ENCODE measurements at regions not wholly inside any gene's neighbourhood (a gene's known extent, or its start where the extent isn't known, plus 50 kb on each side); places are given as distances from the start of the nearest gene placed in this dataset.

- DNase-seq (ENCODE audit: low spot score) = no peak
- H3K9ac ChIP-seq = no peak overlapping the region
- H2AFZ ChIP-seq (replicated peaks) = no peak overlapping the region
- no peaks in the 10 kb centered on the region for H3K4me1 ChIP-seq
- H3K4me3 ChIP-seq = no peak overlapping the region
- Mint-ChIP-seq H3K4me1 (no peaks in the 10 kb centered on the region), H3K4me3 (no peak overlapping the region), H3K27ac (no peak overlapping the region), H3K27me3 (ENCODE audit: insufficient read depth, low read depth) (peaks cover 2% of the 10 kb centered on the region), H3K9me3 (peaks cover 27% of the 10 kb centered on the region), H3K36me3 (peaks cover 1% of the 10 kb centered on the region)
- TF ChIP-seq EZH2phosphoT487 (IDR thresholded peaks at IDR 0.05) = no peak
- TF ChIP-seq EZH2 (IDR thresholded peaks at IDR 0.05) = no peak
- no peak for TF ChIP-seq CTCF (IDR thresholded peaks at IDR 0.05)
- peaks cover 10% of the 10 kb centered on the region for H3K9me3 ChIP-seq (ENCODE audit: low read depth)
- H3K36me3 ChIP-seq = no peaks in the 10 kb centered on the region
- H3K27me3 ChIP-seq = no peaks in the 10 kb centered on the region
- H4K20me1 ChIP-seq (ENCODE audit: low read depth) = no peaks in the 10 kb centered on the region
- H3K79me2 ChIP-seq (ENCODE audit: low read depth) = no peaks in the 10 kb centered on the region
- H3F3A ChIP-seq (ENCODE audit: low read depth) = no peaks in the 10 kb centered on the region
- H3K27ac ChIP-seq = no peak overlapping the region
- no peak overlapping the region for H3K4me2 ChIP-seq
Observed at GRCh38 chr2:4020649-4021048, 317.3 kb downstream of the DCDC2C start.

- no peak overlapping the region for H3K4me3 ChIP-seq
- H2AFZ ChIP-seq (replicated peaks) = no peak overlapping the region
- TF ChIP-seq EZH2phosphoT487 (IDR thresholded peaks at IDR 0.05) = no peak
- no peaks in the 10 kb centered on the region for H3K9me3 ChIP-seq (ENCODE audit: low read depth)
- H3F3A ChIP-seq (ENCODE audit: low read depth) = no peaks in the 10 kb centered on the region
- Mint-ChIP-seq H3K36me3 (no peaks in the 10 kb centered on the region), H3K27ac (no peak overlapping the region), H3K9me3 (no peaks in the 10 kb centered on the region), H3K4me1 (no peaks in the 10 kb centered on the region), H3K27me3 (ENCODE audit: insufficient read depth, low read depth) (no peaks in the 10 kb centered on the region), H3K4me3 (no peak overlapping the region)
- H4K20me1 ChIP-seq (ENCODE audit: low read depth) = no peaks in the 10 kb centered on the region
- peaks cover 4% of the 10 kb centered on the region for H3K4me1 ChIP-seq
- no peaks in the 10 kb centered on the region for H3K36me3 ChIP-seq
- no peak overlapping the region for H3K4me2 ChIP-seq
- H3K9ac ChIP-seq = no peak overlapping the region
- H3K79me2 ChIP-seq (ENCODE audit: low read depth) = no peaks in the 10 kb centered on the region
- no peak overlapping the region for H3K27ac ChIP-seq
- DNase-seq (ENCODE audit: low spot score) = no peak
- H3K27me3 ChIP-seq = no peaks in the 10 kb centered on the region
Observed at GRCh38 chr2:4024605-4025004, 321.2 kb downstream of the DCDC2C start.

GRCh38 chr2:4029081-4029480, 325.7 kb downstream of the DCDC2C start:
- no peak overlapping the region for H3K27ac Mint-ChIP-seq
- Histone ChIP-seq H3K79me2 (ENCODE audit: low read depth) (no peaks in the 10 kb centered on the region), H3K36me3 (no peaks in the 10 kb centered on the region), H3K4me1 (peaks cover 4% of the 10 kb centered on the region), H3K4me3 (no peak overlapping the region), H3F3A (ENCODE audit: low read depth) (no peaks in the 10 kb centered on the region), H3K4me2 (no peak overlapping the region), H4K20me1 (ENCODE audit: low read depth) (no peaks in the 10 kb centered on the region), H2AFZ (replicated peaks) (no peak overlapping the region), H3K9ac (no peak overlapping the region), H3K27ac (no peak overlapping the region), H3K27me3 (no peaks in the 10 kb centered on the region), H3K9me3 (ENCODE audit: low read depth) (no peaks in the 10 kb centered on the region)
- TF ChIP-seq EZH2 (IDR thresholded peaks at IDR 0.05) (no peak), EZH2phosphoT487 (IDR thresholded peaks at IDR 0.05) (no peak), CTCF (IDR thresholded peaks at IDR 0.05) (no peak)
- no peaks in the 10 kb centered on the region for H3K9me3 Mint-ChIP-seq
- H3K36me3 Mint-ChIP-seq = no peaks in the 10 kb centered on the region
- no peaks in the 10 kb centered on the region for H3K4me1 Mint-ChIP-seq
- DNase-seq (ENCODE audit: low spot score) = no peak
- H3K27me3 Mint-ChIP-seq (ENCODE audit: insufficient read depth, low read depth) = no peaks in the 10 kb centered on the region
- H3K4me3 Mint-ChIP-seq = no peak overlapping the region

GRCh38 chr2:4039896-4040295, 336.5 kb downstream of the DCDC2C start:
- Histone ChIP-seq H3K36me3 (no peaks in the 10 kb centered on the region), H3K27me3 (no peaks in the 10 kb centered on the region), H3F3A (ENCODE audit: low read depth) (no peaks in the 10 kb centered on the region), H3K27ac (no peak overlapping the region), H3K9ac (no peak overlapping the region), H3K9me3 (ENCODE audit: low read depth) (no peaks in the 10 kb centered on the region), H4K20me1 (ENCODE audit: low read depth) (no peaks in the 10 kb centered on the region), H2AFZ (replicated peaks) (no peak overlapping the region), H3K4me1 (no peaks in the 10 kb centered on the region), H3K4me3 (no peak overlapping the region), H3K4me2 (no peak overlapping the region), H3K79me2 (ENCODE audit: low read depth) (no peaks in the 10 kb centered on the region)
- Mint-ChIP-seq H3K36me3 (peaks cover 6% of the 10 kb centered on the region), H3K9me3 (peaks cover 16% of the 10 kb centered on the region), H3K4me1 (no peaks in the 10 kb centered on the region), H3K27ac (no peak overlapping the region), H3K4me3 (no peak overlapping the region), H3K27me3 (ENCODE audit: insufficient read depth, low read depth) (peaks cover 4% of the 10 kb centered on the region)
- no peak for DNase-seq (ENCODE audit: low spot score)
- no peak for TF ChIP-seq EZH2phosphoT487 (IDR thresholded peaks at IDR 0.05)
- no peak for TF ChIP-seq CTCF (IDR thresholded peaks at IDR 0.05)
- TF ChIP-seq EZH2 (IDR thresholded peaks at IDR 0.05) = no peak

All from neural progenitor cell (in vitro differentiated cells).